ENCODE measurements at regions not wholly inside any gene's neighbourhood (a gene's known extent, or its start where the extent isn't known, plus 50 kb on each side); places are given as distances from the start of the nearest gene placed in this dataset.

DNA sequence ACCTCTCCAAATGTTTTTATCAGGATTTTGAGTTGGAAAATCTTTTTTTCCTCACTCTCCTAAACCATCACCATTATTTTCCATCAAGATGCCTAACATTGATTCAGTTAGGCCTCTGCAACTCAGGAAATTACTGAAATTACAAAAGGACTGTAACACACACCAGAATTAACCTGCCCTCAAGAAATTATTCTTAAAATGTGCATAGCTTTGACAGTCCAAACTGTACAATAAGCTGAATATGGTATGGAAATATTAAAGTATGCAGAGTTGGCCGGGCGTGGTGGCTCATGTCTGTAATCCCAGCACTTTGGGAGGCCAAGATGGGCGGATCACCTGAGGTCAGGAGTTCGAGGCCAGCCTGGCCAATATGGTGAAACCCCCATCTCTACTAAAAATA is 50.2 kb upstream of the PHLPP1 start:
- Histone ChIP-seq H2AFZ (ENCODE audit: low read depth, low read length, severe bottlenecking) (no peak overlapping the region), H3K36me3 (ENCODE audit: low read length) (no peaks in the 10 kb centered on the region), H3K27ac (ENCODE audit: low read depth, low read length) (no peak overlapping the region), H3K4me2 (ENCODE audit: low read depth, low read length, poor library complexity, severe bottlenecking) (no peak overlapping the region), H3K9me3 (ENCODE audit: insufficient read depth, low read length) (no peaks in the 10 kb centered on the region), H3K4me3 (ENCODE audit: insufficient read depth, low read length, poor library complexity, severe bottlenecking) (no peak overlapping the region), H3F3A (ENCODE audit: insufficient read depth) (no peaks in the 10 kb centered on the region), H3K27me3 (ENCODE audit: low read length) (no peaks in the 10 kb centered on the region), H3K9ac (ENCODE audit: low read length) (no peak overlapping the region), H3K79me2 (ENCODE audit: insufficient read depth, low read length) (no peaks in the 10 kb centered on the region), H3K9me2 (replicated peaks; ENCODE audit: insufficient read depth, low read length) (no peaks in the 10 kb centered on the region), H4K20me1 (ENCODE audit: low read depth, low read length) (no peaks in the 10 kb centered on the region)
- TF ChIP-seq EZH2phosphoT487 (conservative IDR thresholded peaks at IDR 0.05; ENCODE audit: low read length): no peak
- TF ChIP-seq, protein P1, sequence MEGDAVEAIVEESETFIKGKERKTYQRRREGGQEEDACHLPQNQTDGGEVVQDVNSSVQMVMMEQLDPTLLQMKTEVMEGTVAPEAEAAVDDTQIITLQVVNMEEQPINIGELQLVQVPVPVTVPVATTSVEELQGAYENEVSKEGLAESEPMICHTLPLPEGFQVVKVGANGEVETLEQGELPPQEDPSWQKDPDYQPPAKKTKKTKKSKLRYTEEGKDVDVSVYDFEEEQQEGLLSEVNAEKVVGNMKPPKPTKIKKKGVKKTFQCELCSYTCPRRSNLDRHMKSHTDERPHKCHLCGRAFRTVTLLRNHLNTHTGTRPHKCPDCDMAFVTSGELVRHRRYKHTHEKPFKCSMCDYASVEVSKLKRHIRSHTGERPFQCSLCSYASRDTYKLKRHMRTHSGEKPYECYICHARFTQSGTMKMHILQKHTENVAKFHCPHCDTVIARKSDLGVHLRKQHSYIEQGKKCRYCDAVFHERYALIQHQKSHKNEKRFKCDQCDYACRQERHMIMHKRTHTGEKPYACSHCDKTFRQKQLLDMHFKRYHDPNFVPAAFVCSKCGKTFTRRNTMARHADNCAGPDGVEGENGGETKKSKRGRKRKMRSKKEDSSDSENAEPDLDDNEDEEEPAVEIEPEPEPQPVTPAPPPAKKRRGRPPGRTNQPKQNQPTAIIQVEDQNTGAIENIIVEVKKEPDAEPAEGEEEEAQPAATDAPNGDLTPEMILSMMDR (IDR thresholded peaks at IDR 0.05; ENCODE audit: insufficient read depth, low read length, poor library complexity, severe bottlenecking): no peak

Measured in SU-DHL-6 (cell line).